Duodenal mucosa (tissue), 2 donors: ENCODE measurements at regions not wholly inside any gene's neighbourhood (a gene's known extent, or its start where the extent isn't known, plus 50 kb on each side); places are given as distances from the start of the nearest gene placed in this dataset.

Source experiments
- H3K27ac ChIP-seq: one replicate; pipeline ENCODE4 v1.7.0; 2013; ENCODE audit warnings: low read depth, low read length
- H3K27me3 ChIP-seq, 2 donors: one replicate each; pipeline ENCODE4 v1.7.0; 2013; ENCODE audit warnings: low read length in 2 of 2, control low read depth in 1 of 2; ENCODE audit not compliant: insufficient read depth in 2 of 2, control insufficient read depth in 1 of 2
- H3K36me3 ChIP-seq, 2 donors: one replicate each; pipeline ENCODE4 v1.7.0; 2013; ENCODE audit warnings: low read length in 2 of 2, control low read depth in 1 of 2; ENCODE audit not compliant: insufficient read depth in 2 of 2, control insufficient read depth in 1 of 2
- H3K4me1 ChIP-seq, 2 donors: one replicate each; pipeline ENCODE4 v1.7.0; 2013; ENCODE audit warnings: low read length in 2 of 2, control low read depth in 1 of 2; ENCODE audit not compliant: insufficient read depth in 2 of 2, control insufficient read depth in 1 of 2
- H3K4me3 ChIP-seq, 2 donors: one replicate each; pipeline ENCODE4 v1.7.0; 2013; ENCODE audit warnings: low read length in 2 of 2, low read depth in 1 of 2
- H3K9ac ChIP-seq, 2 donors: one replicate each; pipeline ENCODE4 v1.7.0; 2013; ENCODE audit warnings: low read length in 2 of 2, low read depth in 1 of 2
- H3K9me3 ChIP-seq, 2 donors: one replicate each; pipeline ENCODE4 v1.7.0; 2013; ENCODE audit warnings: low read length in 2 of 2, control low read depth in 1 of 2; ENCODE audit not compliant: control insufficient read depth in 1 of 2

DNA sequence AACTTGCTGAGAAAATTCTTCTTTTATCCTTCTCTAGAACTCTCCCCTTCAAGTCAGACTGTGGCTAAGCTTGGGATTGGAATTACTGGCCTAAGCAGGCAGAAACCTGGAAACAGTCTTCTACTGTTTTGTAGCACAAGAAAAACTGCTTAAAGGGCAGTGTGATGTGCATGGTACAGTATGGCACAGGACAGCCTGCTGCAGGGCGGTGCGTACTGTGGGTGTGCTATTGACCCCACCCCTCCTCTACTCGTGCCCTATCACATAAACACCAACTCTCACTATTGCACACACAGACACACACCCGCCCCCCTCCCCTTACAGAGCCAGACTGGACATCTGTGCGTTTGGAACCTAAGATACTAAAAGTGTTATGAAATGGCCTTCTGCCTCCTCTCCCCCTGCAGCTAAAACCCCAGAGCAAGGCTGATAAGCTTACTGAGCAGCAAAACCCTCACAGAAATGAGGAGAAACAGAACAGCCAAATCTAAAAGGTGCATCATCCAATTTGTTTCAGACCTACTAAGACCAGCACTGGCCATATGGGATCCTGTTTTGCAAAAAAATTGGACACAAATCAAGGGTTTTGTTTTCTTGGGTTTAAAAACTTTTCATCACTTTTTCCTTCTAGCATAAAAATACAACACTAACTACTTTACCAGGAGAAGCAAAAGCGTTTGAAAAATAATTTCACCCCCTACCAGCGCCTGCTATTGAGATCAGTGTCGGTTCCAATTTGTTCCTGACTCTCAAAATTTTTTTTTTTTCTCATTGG lies 355.8 kb upstream of the LYPLAL1 start:
- Histone ChIP-seq H3K4me1 (no peaks in the 10 kb centered on the region), H3K9me3 (no peaks in the 10 kb centered on the region), H3K36me3 (no peaks in the 10 kb centered on the region), H3K27me3 (no peaks in the 10 kb centered on the region), H3K4me3 (no peak overlapping the region), H3K9ac (no peak overlapping the region), H3K27ac (no peak overlapping the region)

DNA sequence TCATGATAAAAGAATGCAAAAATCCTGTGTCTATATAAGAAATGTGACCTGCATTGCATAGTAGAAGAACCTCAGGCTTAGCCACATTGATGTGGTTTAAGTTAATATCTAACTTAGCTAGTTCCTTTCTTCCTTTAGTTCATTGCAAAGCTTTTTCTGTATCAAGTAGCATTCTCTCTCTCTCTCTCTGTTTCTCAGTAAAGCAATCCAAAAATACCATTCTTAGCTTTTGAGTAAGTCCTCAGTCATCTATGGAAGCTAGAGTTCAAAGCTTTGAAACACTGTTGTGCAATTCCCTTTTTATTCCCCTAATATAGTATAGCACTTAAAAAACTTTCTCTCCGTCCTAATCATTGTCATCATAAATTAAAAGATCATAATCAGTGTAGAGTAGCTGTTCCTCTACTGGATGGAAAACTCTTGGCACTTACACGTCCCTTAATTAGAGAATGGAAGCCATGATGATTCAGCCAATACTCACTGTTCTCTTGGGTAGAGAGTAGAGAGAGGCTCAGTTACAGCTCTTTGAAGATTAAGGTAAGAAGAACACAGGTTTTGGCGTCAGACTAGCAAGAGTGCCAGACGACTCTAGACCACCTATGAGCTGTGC lies 350.3 kb upstream of the LYPLAL1 start:
- Histone ChIP-seq H3K9me3 (no peaks in the 10 kb centered on the region), H3K36me3 (no peaks in the 10 kb centered on the region), H3K27me3 (no peaks in the 10 kb centered on the region), H3K27ac (no peak overlapping the region), H3K4me3 (no peak overlapping the region), H3K9ac (no peak overlapping the region), H3K4me1 (no peaks in the 10 kb centered on the region)

- no peaks in the 10 kb centered on the region for H3K4me1 ChIP-seq
- H3K4me3 ChIP-seq, result no peak overlapping the region
- H3K27ac ChIP-seq, result no peak overlapping the region
- H3K27me3 ChIP-seq, result no peaks in the 10 kb centered on the region
- H3K9me3 ChIP-seq, result no peaks in the 10 kb centered on the region
- H3K9ac ChIP-seq, result no peak overlapping the region
- no peaks in the 10 kb centered on the region for H3K36me3 ChIP-seq
These were observed 346.2 kb upstream of the LYPLAL1 start for GRCh38 chr1:218827486-218827885.

DNA sequence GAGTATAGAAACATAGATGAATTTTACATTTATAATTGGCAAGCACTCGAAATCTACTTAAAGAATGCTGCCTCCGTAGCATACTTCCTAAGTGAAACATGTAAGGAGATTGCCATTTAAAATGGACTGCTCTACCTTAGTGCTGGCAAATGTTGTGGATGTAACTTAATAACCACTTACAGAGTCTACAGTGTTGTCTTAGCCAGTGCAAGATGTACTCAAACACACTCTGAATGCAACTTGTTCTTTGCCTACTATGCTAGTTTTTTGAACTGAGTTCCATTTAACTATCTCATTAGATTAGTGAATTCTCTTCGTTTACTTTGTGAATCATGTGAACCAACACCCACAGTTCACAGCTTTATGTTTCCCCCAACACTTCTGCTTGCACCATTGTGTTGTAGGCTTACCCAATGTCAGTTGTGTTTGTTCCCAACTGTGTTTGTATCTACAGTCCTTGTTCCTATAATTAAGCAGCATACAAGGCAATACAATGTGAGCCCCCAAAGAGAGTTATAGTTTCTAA lies 345.5 kb upstream of the LYPLAL1 start:
- no peak overlapping the region for H3K4me3 ChIP-seq
- H3K9ac ChIP-seq, result no peak overlapping the region
- no peaks in the 10 kb centered on the region for H3K4me1 ChIP-seq
- H3K36me3 ChIP-seq, result no peaks in the 10 kb centered on the region
- no peak overlapping the region for H3K27ac ChIP-seq
- H3K9me3 ChIP-seq, result no peaks in the 10 kb centered on the region
- no peaks in the 10 kb centered on the region for H3K27me3 ChIP-seq

DNA sequence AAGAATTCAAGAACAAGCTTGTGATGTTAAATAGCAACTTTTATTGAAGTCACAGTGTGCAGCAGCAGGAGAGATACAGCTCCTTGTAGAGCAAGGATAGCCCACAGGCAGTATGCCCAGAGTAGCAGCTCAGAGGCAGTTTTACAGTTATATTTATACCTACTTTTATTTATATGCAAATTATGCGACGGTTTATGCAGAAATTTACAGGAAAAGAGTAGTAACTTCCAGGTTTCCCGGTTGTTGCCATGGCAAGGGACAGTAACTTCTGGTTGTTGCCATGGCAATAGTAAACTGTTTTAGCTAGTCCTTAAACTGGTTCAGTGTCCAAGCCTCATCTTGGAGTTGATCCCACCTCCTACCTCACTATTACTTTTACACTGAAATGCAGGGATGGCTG lies 344.6 kb upstream of the LYPLAL1 start:
- Histone ChIP-seq H3K27ac (no peak overlapping the region), H3K4me3 (no peak overlapping the region), H3K9me3 (no peaks in the 10 kb centered on the region), H3K36me3 (no peaks in the 10 kb centered on the region), H3K4me1 (no peaks in the 10 kb centered on the region), H3K9ac (no peak overlapping the region), H3K27me3 (no peaks in the 10 kb centered on the region)

GRCh38 chr1:218835609-218836008 lies 338.1 kb upstream of the LYPLAL1 start:
- Histone ChIP-seq H3K27me3 (no peaks in the 10 kb centered on the region), H3K9me3 (no peaks in the 10 kb centered on the region), H3K4me1 (no peaks in the 10 kb centered on the region), H3K4me3 (no peak overlapping the region), H3K9ac (no peak overlapping the region), H3K36me3 (no peaks in the 10 kb centered on the region), H3K27ac (no peak overlapping the region)

DNA sequence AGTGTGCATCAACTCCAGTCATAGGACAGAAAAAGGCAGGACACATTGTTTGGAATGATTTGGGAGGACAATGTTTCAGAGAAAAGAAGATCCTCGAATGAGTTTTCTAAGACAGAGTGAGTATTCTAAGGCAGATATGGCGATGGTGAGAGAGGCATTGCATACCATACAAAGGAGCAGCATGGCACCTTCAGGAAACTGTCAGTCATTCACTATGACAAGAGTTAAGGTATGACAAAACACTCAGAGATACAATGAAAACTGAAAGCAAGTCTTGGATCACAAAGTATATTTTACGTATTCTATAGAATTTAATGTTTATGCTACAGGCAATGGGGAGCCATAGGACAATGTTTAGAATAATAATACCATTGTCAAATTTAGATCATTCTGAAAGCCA lies 337.4 kb upstream of the LYPLAL1 start:
- no peak overlapping the region for H3K9ac ChIP-seq
- no peaks in the 10 kb centered on the region for H3K27me3 ChIP-seq
- H3K27ac ChIP-seq, result no peak overlapping the region
- H3K9me3 ChIP-seq, result no peaks in the 10 kb centered on the region
- H3K4me3 ChIP-seq, result no peak overlapping the region
- H3K36me3 ChIP-seq, result no peaks in the 10 kb centered on the region
- H3K4me1 ChIP-seq, result no peaks in the 10 kb centered on the region

DNA sequence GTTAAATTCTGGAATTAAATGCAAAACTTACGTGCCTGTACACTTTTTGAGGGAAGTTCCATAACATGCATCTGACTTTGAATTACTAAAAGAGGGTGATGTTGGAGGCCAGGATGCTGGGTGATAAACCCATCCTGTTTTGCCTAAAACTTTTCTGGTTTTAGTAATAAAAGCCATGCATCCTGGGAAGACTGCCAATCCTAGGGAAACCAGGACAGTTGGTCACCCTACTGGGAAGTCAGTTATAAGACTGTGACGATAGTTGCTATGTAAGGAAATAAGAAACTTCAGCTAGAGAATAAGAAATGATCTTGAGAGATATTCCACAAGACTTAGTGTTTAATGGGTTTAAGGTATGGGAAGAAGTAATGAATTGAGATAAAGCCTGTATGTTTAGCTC lies 336.6 kb upstream of the LYPLAL1 start:
- H3K9ac ChIP-seq, result no peak overlapping the region
- H3K27me3 ChIP-seq, result no peaks in the 10 kb centered on the region
- no peak overlapping the region for H3K27ac ChIP-seq
- H3K36me3 ChIP-seq, result no peaks in the 10 kb centered on the region
- H3K9me3 ChIP-seq, result no peaks in the 10 kb centered on the region
- no peaks in the 10 kb centered on the region for H3K4me1 ChIP-seq
- no peak overlapping the region for H3K4me3 ChIP-seq

GRCh38 chr1:218845589-218845988 lies 328.1 kb upstream of the LYPLAL1 start:
- H3K9ac ChIP-seq, result no peak overlapping the region
- no peak overlapping the region for H3K27ac ChIP-seq
- no peaks in the 10 kb centered on the region for H3K9me3 ChIP-seq
- no peaks in the 10 kb centered on the region for H3K4me1 ChIP-seq
- no peaks in the 10 kb centered on the region for H3K27me3 ChIP-seq
- H3K36me3 ChIP-seq, result no peaks in the 10 kb centered on the region
- H3K4me3 ChIP-seq, result no peak overlapping the region

GRCh38 chr1:218846181-218846580 lies 327.5 kb upstream of the LYPLAL1 start:
- no peaks in the 10 kb centered on the region for H3K27me3 ChIP-seq
- no peaks in the 10 kb centered on the region for H3K36me3 ChIP-seq
- no peak overlapping the region for H3K27ac ChIP-seq
- no peaks in the 10 kb centered on the region for H3K4me1 ChIP-seq
- H3K9ac ChIP-seq, result no peak overlapping the region
- H3K4me3 ChIP-seq, result no peak overlapping the region
- no peaks in the 10 kb centered on the region for H3K9me3 ChIP-seq
